ENCODE measurements at regions not wholly inside any gene's neighbourhood (a gene's known extent, or its start where the extent isn't known, plus 50 kb on each side); places are given as distances from the start of the nearest gene placed in this dataset.

DNA sequence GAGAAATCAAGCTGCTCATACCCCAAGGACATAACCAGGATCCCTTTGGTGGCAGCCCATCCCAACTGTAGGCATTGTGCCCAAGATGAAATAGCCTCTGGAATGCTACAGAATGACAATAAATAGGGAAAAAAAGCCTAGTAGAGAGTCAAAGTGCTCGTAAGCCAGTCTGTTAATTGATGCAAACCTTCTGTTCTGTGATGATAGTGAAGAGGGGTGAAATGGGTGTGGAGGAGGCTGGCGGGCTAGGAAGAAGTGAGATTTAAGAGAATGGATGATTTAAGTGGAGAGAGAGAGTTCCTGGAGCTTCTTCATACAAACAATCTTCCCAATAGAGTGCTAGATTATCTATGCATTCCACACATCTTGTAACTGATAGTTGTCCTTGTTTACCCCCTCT, 301.0 kb upstream of the PCSK5 start:
- no peak for TF ChIP-seq EZH2 (IDR thresholded peaks at IDR 0.05)
- no peak for TF ChIP-seq FOXP2 (optimal IDR thresholded peaks at IDR 0.05; ENCODE audit: control extremely low read depth, extremely low read length, insufficient read depth)
- no peak for TF ChIP-seq POLR2AphosphoS5 (IDR thresholded peaks at IDR 0.05; ENCODE audit: borderline replicate concordance, low read depth, low read length)
- Histone ChIP-seq H3K27ac (no peak overlapping the region), H3K9ac (ENCODE audit: insufficient read length) (no peak overlapping the region), H3K36me3 (ENCODE audit: insufficient read depth, low read length) (no peaks in the 10 kb centered on the region), H3K4me3 (no peak overlapping the region), H3K9me3 (ENCODE audit: low read depth, low read length) (no peaks in the 10 kb centered on the region)
- no peak for DNase-seq (ENCODE audit: low read depth, low spot score)

- Histone ChIP-seq H3K27ac (no peak overlapping the region), H3K36me3 (ENCODE audit: insufficient read depth, low read length) (no peaks in the 10 kb centered on the region), H3K4me3 (no peak overlapping the region), H3K9ac (ENCODE audit: insufficient read length) (no peak overlapping the region), H3K9me3 (ENCODE audit: low read depth, low read length) (no peaks in the 10 kb centered on the region)
- no peak for DNase-seq (ENCODE audit: low read depth, low spot score)
- TF ChIP-seq POLR2AphosphoS5 (IDR thresholded peaks at IDR 0.05; ENCODE audit: borderline replicate concordance, low read depth, low read length) (no peak), FOXP2 (optimal IDR thresholded peaks at IDR 0.05; ENCODE audit: control extremely low read depth, extremely low read length, insufficient read depth) (no peak), EZH2 (IDR thresholded peaks at IDR 0.05) (no peak)
Measured at GRCh38 chr9:75591972-75592371, 298.5 kb upstream of the PCSK5 start.

DNA sequence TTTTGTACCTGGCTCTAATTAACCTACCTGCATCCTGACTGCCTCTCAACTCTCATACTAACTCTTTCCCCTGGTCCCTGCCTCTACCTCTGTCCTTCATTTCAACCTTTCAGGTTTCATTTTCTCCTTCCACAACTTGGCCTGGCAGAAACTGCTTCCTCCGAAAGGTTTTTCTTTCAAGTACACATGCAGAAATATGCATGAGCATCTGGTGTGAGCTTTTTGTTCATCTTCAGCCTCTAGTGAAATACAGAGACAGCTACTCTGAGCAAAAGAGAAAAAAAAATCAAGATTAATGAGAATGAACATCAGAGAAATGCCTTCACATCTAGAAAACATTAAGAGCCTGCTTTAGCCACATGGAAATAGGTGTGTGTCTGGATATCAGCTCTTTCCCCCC, 297.9 kb upstream of the PCSK5 start:
- Histone ChIP-seq H3K27ac (no peak overlapping the region), H3K36me3 (ENCODE audit: insufficient read depth, low read length) (no peaks in the 10 kb centered on the region), H3K4me3 (no peak overlapping the region), H3K9me3 (ENCODE audit: low read depth, low read length) (no peaks in the 10 kb centered on the region), H3K9ac (ENCODE audit: insufficient read length) (no peak overlapping the region)
- no peak for DNase-seq (ENCODE audit: low read depth, low spot score)
- TF ChIP-seq POLR2AphosphoS5 (IDR thresholded peaks at IDR 0.05; ENCODE audit: borderline replicate concordance, low read depth, low read length): no peak
- no peak for TF ChIP-seq FOXP2 (optimal IDR thresholded peaks at IDR 0.05; ENCODE audit: control extremely low read depth, extremely low read length, insufficient read depth)
- TF ChIP-seq EZH2 (IDR thresholded peaks at IDR 0.05): no peak

GRCh38 chr9:75593920-75594319, 296.6 kb upstream of the PCSK5 start:
- TF ChIP-seq POLR2AphosphoS5 (IDR thresholded peaks at IDR 0.05; ENCODE audit: borderline replicate concordance, low read depth, low read length) (no peak), EZH2 (IDR thresholded peaks at IDR 0.05) (no peak), FOXP2 (optimal IDR thresholded peaks at IDR 0.05; ENCODE audit: control extremely low read depth, extremely low read length, insufficient read depth) (no peak)
- no peak overlapping the region for H3K27ac ChIP-seq
- no peaks in the 10 kb centered on the region for H3K9me3 ChIP-seq (ENCODE audit: low read depth, low read length)
- no peak overlapping the region for H3K9ac ChIP-seq (ENCODE audit: insufficient read length)
- DNase-seq (ENCODE audit: low read depth, low spot score): no peak
- no peaks in the 10 kb centered on the region for H3K36me3 ChIP-seq (ENCODE audit: insufficient read depth, low read length)
- H3K4me3 ChIP-seq: no peak overlapping the region

- TF ChIP-seq FOXP2 (optimal IDR thresholded peaks at IDR 0.05; ENCODE audit: control extremely low read depth, extremely low read length, insufficient read depth) (peak; percentile 77), EZH2 (IDR thresholded peaks at IDR 0.05) (no peak), POLR2AphosphoS5 (IDR thresholded peaks at IDR 0.05; ENCODE audit: borderline replicate concordance, low read depth, low read length) (no peak; the same call in 1 of the 2 replicates)
- peak; percentile 16 for DNase-seq (ENCODE audit: low read depth, low spot score)
- Histone ChIP-seq H3K36me3 (ENCODE audit: insufficient read depth, low read length) (no peaks in the 10 kb centered on the region), H3K4me3 (peak overlapping the region; percentile 35), H3K27ac (peak overlapping the region; percentile 30; the same call in 1 of the 2 replicates), H3K9me3 (ENCODE audit: low read depth, low read length) (no peaks in the 10 kb centered on the region), H3K9ac (ENCODE audit: insufficient read length) (no peak overlapping the region)
Measured at GRCh38 chr9:75599126-75599525, 291.3 kb upstream of the PCSK5 start.

DNA sequence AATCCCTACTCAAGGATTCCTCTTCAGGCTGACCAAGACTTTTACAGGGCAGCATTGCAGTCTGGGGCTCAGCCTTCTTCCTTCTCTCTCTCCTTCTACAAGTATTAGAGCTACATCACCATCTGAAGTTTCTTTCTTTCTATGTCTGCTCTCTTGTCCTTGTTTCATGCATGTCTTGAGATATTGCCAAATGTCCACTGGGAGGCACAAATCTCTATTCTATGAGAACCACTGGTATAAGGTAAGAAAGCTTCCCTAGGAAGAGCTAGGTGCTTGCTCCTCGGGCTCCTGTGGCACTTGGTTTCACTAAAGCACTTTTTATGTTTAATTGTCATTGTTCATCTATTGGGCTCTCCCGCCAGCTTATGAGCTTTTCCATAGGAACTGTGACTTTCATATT, 289.2 kb upstream of the PCSK5 start:
- DNase-seq (ENCODE audit: low read depth, low spot score): no peak
- TF ChIP-seq EZH2 (IDR thresholded peaks at IDR 0.05) (no peak), POLR2AphosphoS5 (IDR thresholded peaks at IDR 0.05; ENCODE audit: borderline replicate concordance, low read depth, low read length) (no peak), FOXP2 (optimal IDR thresholded peaks at IDR 0.05; ENCODE audit: control extremely low read depth, extremely low read length, insufficient read depth) (no peak)
- H3K9ac ChIP-seq (ENCODE audit: insufficient read length): no peak overlapping the region

GRCh38 chr9:75602060-75602459, 288.4 kb upstream of the PCSK5 start:
- no peaks in the 10 kb centered on the region for H3K36me3 ChIP-seq (ENCODE audit: insufficient read depth, low read length)
- no peak overlapping the region for H3K4me3 ChIP-seq
- H3K27ac ChIP-seq: no peak overlapping the region
- TF ChIP-seq EZH2 (IDR thresholded peaks at IDR 0.05) (no peak), POLR2AphosphoS5 (IDR thresholded peaks at IDR 0.05; ENCODE audit: borderline replicate concordance, low read depth, low read length) (no peak), FOXP2 (optimal IDR thresholded peaks at IDR 0.05; ENCODE audit: control extremely low read depth, extremely low read length, insufficient read depth) (no peak)
- H3K9ac ChIP-seq (ENCODE audit: insufficient read length): no peak overlapping the region
- no peaks in the 10 kb centered on the region for H3K9me3 ChIP-seq (ENCODE audit: low read depth, low read length)
- DNase-seq (ENCODE audit: low read depth, low spot score): no peak

More for the DNA sequence above, 289.2 kb upstream of the PCSK5 start:
- Histone ChIP-seq H3K27ac (no peak overlapping the region), H3K9me3 (ENCODE audit: low read depth, low read length) (no peaks in the 10 kb centered on the region), H3K4me3 (no peak overlapping the region), H3K36me3 (ENCODE audit: insufficient read depth, low read length) (no peaks in the 10 kb centered on the region)

GRCh38 chr9:75604661-75605060, 285.8 kb upstream of the PCSK5 start:
- no peak overlapping the region for H3K9ac ChIP-seq (ENCODE audit: insufficient read length)
- no peak overlapping the region for H3K27ac ChIP-seq
- no peak for DNase-seq (ENCODE audit: low read depth, low spot score)
- H3K9me3 ChIP-seq (ENCODE audit: low read depth, low read length): no peaks in the 10 kb centered on the region
- TF ChIP-seq EZH2 (IDR thresholded peaks at IDR 0.05): no peak
- TF ChIP-seq FOXP2 (optimal IDR thresholded peaks at IDR 0.05; ENCODE audit: control extremely low read depth, extremely low read length, insufficient read depth): no peak
- TF ChIP-seq POLR2AphosphoS5 (IDR thresholded peaks at IDR 0.05; ENCODE audit: borderline replicate concordance, low read depth, low read length): no peak
- H3K36me3 ChIP-seq (ENCODE audit: insufficient read depth, low read length): no peaks in the 10 kb centered on the region
- H3K4me3 ChIP-seq: no peak overlapping the region

- H3K4me3 ChIP-seq: no peak overlapping the region
- H3K9ac ChIP-seq (ENCODE audit: insufficient read length): no peak overlapping the region
- TF ChIP-seq POLR2AphosphoS5 (IDR thresholded peaks at IDR 0.05; ENCODE audit: borderline replicate concordance, low read depth, low read length) (no peak), FOXP2 (optimal IDR thresholded peaks at IDR 0.05; ENCODE audit: control extremely low read depth, extremely low read length, insufficient read depth) (no peak), EZH2 (IDR thresholded peaks at IDR 0.05) (no peak)
- no peaks in the 10 kb centered on the region for H3K36me3 ChIP-seq (ENCODE audit: insufficient read depth, low read length)
- DNase-seq (ENCODE audit: low read depth, low spot score): no peak
- no peak overlapping the region for H3K27ac ChIP-seq
- H3K9me3 ChIP-seq (ENCODE audit: low read depth, low read length): no peaks in the 10 kb centered on the region
Measured at GRCh38 chr9:75607521-75607920, 283.0 kb upstream of the PCSK5 start.
